ENCODE measurements at regions not wholly inside any gene's neighbourhood (a gene's known extent, or its start where the extent isn't known, plus 50 kb on each side); places are given as distances from the start of the nearest gene placed in this dataset.
A peak's percentile ranks its signal among the peaks of the same experiment; 100 is the strongest.
"Not testable (repeated sequence)": the region's sequence is repeated elsewhere in the genome, so short reads cannot be mapped to it uniquely, and the experiment has no call there.

GRCh38 chr10:118918116-118918515 lies 111.4 kb upstream of the NANOS1 start:
- no peak for FAIRE-seq

GRCh38 chr10:118918587-118918986 lies 110.9 kb upstream of the NANOS1 start:
- FAIRE-seq, result no peak

- no peak for FAIRE-seq
Observed at GRCh38 chr10:118920206-118920605, 109.3 kb upstream of the NANOS1 start.

GRCh38 chr10:118922226-118922625 lies 107.3 kb upstream of the NANOS1 start:
- peak; percentile 94 for FAIRE-seq

GRCh38 chr10:118922972-118923371 lies 106.5 kb upstream of the NANOS1 start:
- no peak for FAIRE-seq

- FAIRE-seq, result no peak
Observed at GRCh38 chr10:118924493-118924892, 105.0 kb upstream of the NANOS1 start.

- FAIRE-seq, result no peak
Observed at GRCh38 chr10:118925404-118926071, 104.0 kb upstream of the NANOS1 start.

GRCh38 chr10:118926072-118926417 lies 103.5 kb upstream of the NANOS1 start:
- no peak for FAIRE-seq

GRCh38 chr10:118926441-118926840 lies 103.1 kb upstream of the NANOS1 start:
- no peak for FAIRE-seq

- no peak for FAIRE-seq
Observed at GRCh38 chr10:118926903-118927302, 102.6 kb upstream of the NANOS1 start.

GRCh38 chr10:118927321-118927720 lies 102.2 kb upstream of the NANOS1 start:
- FAIRE-seq, result no peak

- FAIRE-seq, result no peak
Observed at GRCh38 chr10:118930614-118931013, 98.9 kb upstream of the NANOS1 start.

- FAIRE-seq, result peak; percentile 4
Observed at GRCh38 chr10:118931436-118931835, 98.1 kb upstream of the NANOS1 start.

GRCh38 chr10:118932154-118932553 lies 97.4 kb upstream of the NANOS1 start:
- not testable (repeated sequence) for FAIRE-seq

- FAIRE-seq, result no peak
Observed at GRCh38 chr10:118937226-118937625, 92.3 kb upstream of the NANOS1 start.

- FAIRE-seq, result no peak
Observed at GRCh38 chr10:118939211-118940007, 90.1 kb upstream of the NANOS1 start.

GRCh38 chr10:118940386-118940785 lies 89.1 kb upstream of the NANOS1 start:
- FAIRE-seq, result no peak

GRCh38 chr10:118943253-118943652 lies 86.3 kb upstream of the NANOS1 start:
- no peak for FAIRE-seq

GRCh38 chr10:118944959-118945633 lies 84.4 kb upstream of the NANOS1 start:
- FAIRE-seq, result no peak

- no peak for FAIRE-seq
Observed at GRCh38 chr10:118948786-118949185, 80.7 kb upstream of the NANOS1 start.

GRCh38 chr10:118950190-118950680 lies 79.3 kb upstream of the NANOS1 start:
- FAIRE-seq, result no peak

GRCh38 chr10:118950997-118951637 lies 78.4 kb upstream of the NANOS1 start:
- FAIRE-seq, result no peak

Data from endometrium (tissue), 2 donors.